ENCODE measurements at regions not wholly inside any gene's neighbourhood (a gene's known extent, or its start where the extent isn't known, plus 50 kb on each side); places are given as distances from the start of the nearest gene placed in this dataset.

DNA sequence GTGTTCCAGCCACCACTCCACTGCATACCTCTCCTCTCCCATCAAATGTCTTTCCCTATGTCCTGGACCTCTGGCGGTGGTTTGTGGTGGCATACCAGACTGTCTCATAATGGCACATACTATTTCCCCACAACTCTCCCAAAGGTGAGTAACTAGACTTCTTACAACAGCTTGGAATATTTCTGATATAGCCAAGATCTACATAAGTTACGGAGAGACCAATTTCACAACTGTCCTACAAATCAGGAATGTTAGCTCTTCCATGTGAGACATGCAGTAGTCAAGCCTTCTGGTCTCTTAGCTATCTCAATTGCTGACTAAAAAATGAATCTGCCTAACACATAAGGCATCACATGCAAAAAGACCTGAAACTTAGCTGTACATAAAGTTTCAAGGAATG is 588.9 kb downstream of the RNF144B start:
- TF ChIP-seq FOXA1 (IDR thresholded peaks at IDR 0.05) = no peak
- TF ChIP-seq ARNT (IDR thresholded peaks at IDR 0.05) = no peak
- no peak for TF ChIP-seq FOXM1 (IDR thresholded peaks at IDR 0.05; ENCODE audit: borderline replicate concordance)
- TF ChIP-seq SUZ12 (IDR thresholded peaks at IDR 0.05) = no peak
- TF ChIP-seq, protein P1, sequence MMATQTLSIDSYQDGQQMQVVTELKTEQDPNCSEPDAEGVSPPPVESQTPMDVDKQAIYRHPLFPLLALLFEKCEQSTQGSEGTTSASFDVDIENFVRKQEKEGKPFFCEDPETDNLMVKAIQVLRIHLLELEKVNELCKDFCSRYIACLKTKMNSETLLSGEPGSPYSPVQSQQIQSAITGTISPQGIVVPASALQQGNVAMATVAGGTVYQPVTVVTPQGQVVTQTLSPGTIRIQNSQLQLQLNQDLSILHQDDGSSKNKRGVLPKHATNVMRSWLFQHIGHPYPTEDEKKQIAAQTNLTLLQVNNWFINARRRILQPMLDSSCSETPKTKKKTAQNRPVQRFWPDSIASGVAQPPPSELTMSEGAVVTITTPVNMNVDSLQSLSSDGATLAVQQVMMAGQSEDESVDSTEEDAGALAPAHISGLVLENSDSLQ (IDR thresholded peaks at IDR 0.05) = no peak
- TF ChIP-seq SP1 (IDR thresholded peaks at IDR 0.05) = no peak
- TF ChIP-seq TARDBP (IDR thresholded peaks at IDR 0.05) = no peak
- no peak for TF ChIP-seq BHLHE40 (IDR thresholded peaks at IDR 0.05; ENCODE audit: borderline replicate concordance)
- no peak for TF ChIP-seq L3MBTL2 (conservative IDR thresholded peaks at IDR 0.05)
- no peak for TF ChIP-seq NFRKB (IDR thresholded peaks at IDR 0.05)
- no peak for TF ChIP-seq LEF1 (IDR thresholded peaks at IDR 0.05; ENCODE audit: borderline replicate concordance)
- no peak for TF ChIP-seq ZNF384 (IDR thresholded peaks at IDR 0.05)
- no peak for TF ChIP-seq FOXK2 (IDR thresholded peaks at IDR 0.05)
- TF ChIP-seq ELF4 (IDR thresholded peaks at IDR 0.05) = no peak
- TF ChIP-seq CTBP1 (IDR thresholded peaks at IDR 0.05; ENCODE audit: borderline replicate concordance) = no peak
- TF ChIP-seq HDGF (IDR thresholded peaks at IDR 0.05; ENCODE audit: borderline replicate concordance) = no peak
- ChIA-PET POLR2A (no interaction called here), CTCF (interaction anchor here (1.7 kb wide), 1 partner anchor 14 kb away, joined by 5 read pairs; no protein-coding TSS in a partner anchor)
- no peak for DNase-seq (ENCODE audit: extremely low spot score)

DNA sequence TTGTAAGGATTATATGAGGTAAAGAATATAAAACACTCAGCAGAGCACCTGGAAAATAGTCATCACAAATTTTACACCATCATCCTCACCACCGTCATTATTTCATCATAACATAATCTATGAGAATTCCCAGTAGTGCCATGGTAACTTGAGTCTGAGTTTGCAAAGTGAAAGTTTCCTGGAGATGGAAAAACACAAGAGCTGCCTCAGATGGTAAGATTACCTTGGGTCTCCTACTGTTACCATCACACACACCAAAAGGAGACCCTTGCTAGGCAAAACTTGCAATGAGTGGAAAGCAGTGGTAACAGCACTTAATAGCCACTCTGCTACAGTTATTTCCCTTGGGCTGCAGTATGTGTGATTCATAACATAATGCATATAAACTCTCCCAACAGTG is 589.8 kb downstream of the RNF144B start:
- CTCF ChIA-PET = interaction anchor here (1.7 kb wide), 1 partner anchor 13 kb away, joined by 5 read pairs; no protein-coding TSS in a partner anchor

DNA sequence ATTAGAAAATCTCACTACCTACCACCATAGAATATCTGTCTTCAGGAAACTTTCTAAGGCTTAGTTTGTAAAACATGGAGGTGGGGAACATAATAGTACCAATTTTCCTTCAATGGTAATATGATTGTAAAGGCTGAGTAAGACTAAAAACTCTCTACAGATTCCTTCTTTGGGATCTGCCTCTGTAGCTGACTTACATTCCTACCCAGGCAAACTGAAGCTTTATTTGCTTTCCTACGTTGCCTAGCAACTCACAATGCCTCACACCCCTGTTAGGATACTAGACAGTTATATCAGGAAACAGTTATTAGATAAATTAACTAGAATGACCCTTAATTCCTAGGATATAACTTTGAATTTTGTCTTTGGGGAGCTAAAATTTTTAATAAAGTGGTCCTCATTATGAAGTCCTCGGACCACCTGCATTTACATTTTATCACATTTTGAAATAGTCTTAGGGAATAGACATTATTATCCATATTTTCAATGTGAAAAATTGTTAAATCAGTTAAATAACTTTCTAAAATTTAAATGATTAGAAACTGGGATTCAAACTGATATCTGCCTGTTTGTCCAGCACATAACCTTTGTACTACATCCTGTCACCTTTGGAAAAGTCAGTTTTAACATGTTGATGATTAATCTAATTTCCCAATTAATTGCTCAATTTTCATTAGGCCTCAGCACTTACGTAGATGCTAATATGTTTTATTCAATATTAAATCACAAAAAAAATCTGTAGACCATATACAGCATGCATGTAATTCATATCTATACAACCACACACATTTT is 591.4 kb downstream of the RNF144B start:
- DNase-seq (ENCODE audit: extremely low spot score) = no peak
- ChIA-PET CTCF (no interaction called here), POLR2A (no interaction called here)

More for the DNA sequence above, 589.8 kb downstream of the RNF144B start:
- TF ChIP-seq L3MBTL2 (conservative IDR thresholded peaks at IDR 0.05) = no peak
- no peak for TF ChIP-seq FOXA1 (IDR thresholded peaks at IDR 0.05)
- no peak for TF ChIP-seq HDGF (IDR thresholded peaks at IDR 0.05; ENCODE audit: borderline replicate concordance)
- DNase-seq (ENCODE audit: extremely low spot score) = no peak
- POLR2A ChIA-PET = no interaction called here

DNA sequence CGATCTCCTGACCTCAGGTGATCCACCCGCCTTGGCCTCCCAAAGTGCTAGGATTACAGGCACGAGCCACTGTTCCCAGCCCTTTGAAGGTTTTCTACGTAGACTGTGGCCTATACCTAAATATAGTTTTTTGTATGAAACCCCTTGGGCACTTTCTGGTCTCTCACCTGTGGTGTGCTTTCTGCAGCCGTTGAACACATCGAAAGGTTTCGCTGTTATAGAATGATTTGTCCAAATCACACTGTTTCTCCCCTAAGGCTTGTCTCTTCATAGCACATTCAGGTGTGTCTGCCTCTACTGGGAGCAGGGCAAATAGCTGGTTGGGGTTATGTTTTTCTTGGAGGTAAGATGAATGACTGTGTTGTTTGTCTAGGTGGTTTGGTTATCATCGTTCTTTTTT is 597.9 kb downstream of the RNF144B start:
- POLR2A ChIA-PET = no interaction called here
- no peak for TF ChIP-seq FOXK2 (IDR thresholded peaks at IDR 0.05)
- TF ChIP-seq L3MBTL2 (conservative IDR thresholded peaks at IDR 0.05) = no peak
- TF ChIP-seq FOXA1 (IDR thresholded peaks at IDR 0.05) = no peak
- no peak for TF ChIP-seq TARDBP (IDR thresholded peaks at IDR 0.05)
- TF ChIP-seq ZNF384 (IDR thresholded peaks at IDR 0.05) = no peak
- TF ChIP-seq, protein P1 (IDR thresholded peaks at IDR 0.05) = no peak
- no peak for TF ChIP-seq FOXM1 (IDR thresholded peaks at IDR 0.05; ENCODE audit: borderline replicate concordance)
- no peak for TF ChIP-seq LEF1 (IDR thresholded peaks at IDR 0.05; ENCODE audit: borderline replicate concordance)
- TF ChIP-seq ARNT (IDR thresholded peaks at IDR 0.05) = no peak
- TF ChIP-seq BHLHE40 (IDR thresholded peaks at IDR 0.05; ENCODE audit: borderline replicate concordance) = no peak
- no peak for TF ChIP-seq CTBP1 (IDR thresholded peaks at IDR 0.05; ENCODE audit: borderline replicate concordance)
- TF ChIP-seq NFRKB (IDR thresholded peaks at IDR 0.05) = no peak
- CTCF ChIA-PET = interaction anchor here (0.6 kb wide), 2 partner anchors 14 to 606 kb away, joined by 4 to 5 read pairs; no protein-coding TSS in a partner anchor
- no peak for DNase-seq (ENCODE audit: extremely low spot score)

More for the DNA sequence above, 591.4 kb downstream of the RNF144B start:
- no peak for TF ChIP-seq CTBP1 (IDR thresholded peaks at IDR 0.05; ENCODE audit: borderline replicate concordance)
- TF ChIP-seq FOXA1 (IDR thresholded peaks at IDR 0.05) = no peak
- TF ChIP-seq HDGF (IDR thresholded peaks at IDR 0.05; ENCODE audit: borderline replicate concordance) = no peak
- no peak for TF ChIP-seq NFRKB (IDR thresholded peaks at IDR 0.05)
- no peak for TF ChIP-seq FOXK2 (IDR thresholded peaks at IDR 0.05)
- TF ChIP-seq BHLHE40 (IDR thresholded peaks at IDR 0.05; ENCODE audit: borderline replicate concordance) = no peak
- TF ChIP-seq ZNF384 (IDR thresholded peaks at IDR 0.05) = no peak
- TF ChIP-seq TARDBP (IDR thresholded peaks at IDR 0.05) = no peak
- TF ChIP-seq, protein P1 (IDR thresholded peaks at IDR 0.05) = no peak
- no peak for TF ChIP-seq ARNT (IDR thresholded peaks at IDR 0.05)
- no peak for TF ChIP-seq SUZ12 (IDR thresholded peaks at IDR 0.05)
- TF ChIP-seq LEF1 (IDR thresholded peaks at IDR 0.05; ENCODE audit: borderline replicate concordance) = no peak
- no peak for TF ChIP-seq FOXM1 (IDR thresholded peaks at IDR 0.05; ENCODE audit: borderline replicate concordance)
- no peak for TF ChIP-seq ELF4 (IDR thresholded peaks at IDR 0.05)
- no peak for TF ChIP-seq L3MBTL2 (conservative IDR thresholded peaks at IDR 0.05)
- no peak for TF ChIP-seq SP1 (IDR thresholded peaks at IDR 0.05)

DNA sequence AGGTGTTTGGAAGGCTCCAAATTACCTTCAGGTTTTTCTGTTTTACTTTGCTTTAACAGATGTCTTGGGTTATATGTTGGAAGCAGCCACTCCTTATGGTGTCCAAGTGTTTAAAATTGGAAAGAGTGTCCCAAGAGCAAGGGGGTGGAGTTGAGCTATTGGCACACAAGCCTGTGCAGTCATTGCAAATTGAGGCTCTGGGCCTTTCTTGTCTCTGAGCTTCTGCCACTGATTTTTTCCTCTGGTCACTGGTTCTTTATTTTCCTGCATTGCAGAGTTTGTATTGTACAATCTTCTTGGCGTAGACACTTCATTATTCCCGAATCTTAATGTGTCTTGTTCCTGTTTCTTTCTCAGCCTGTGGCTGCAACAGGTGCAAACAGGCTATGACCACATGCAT is 598.8 kb downstream of the RNF144B start:
- no peak for TF ChIP-seq LEF1 (IDR thresholded peaks at IDR 0.05; ENCODE audit: borderline replicate concordance)
- TF ChIP-seq ZNF384 (IDR thresholded peaks at IDR 0.05) = no peak
- no peak for TF ChIP-seq NFRKB (IDR thresholded peaks at IDR 0.05)
- no peak for TF ChIP-seq BHLHE40 (IDR thresholded peaks at IDR 0.05; ENCODE audit: borderline replicate concordance)
- TF ChIP-seq FOXA1 (IDR thresholded peaks at IDR 0.05) = no peak
- TF ChIP-seq L3MBTL2 (conservative IDR thresholded peaks at IDR 0.05) = no peak
- no peak for TF ChIP-seq ELF4 (IDR thresholded peaks at IDR 0.05)
- TF ChIP-seq HDGF (IDR thresholded peaks at IDR 0.05; ENCODE audit: borderline replicate concordance) = no peak
- CTCF ChIA-PET = no interaction called here
- no peak for DNase-seq (ENCODE audit: extremely low spot score)
- POLR2A ChIA-PET = no interaction called here

DNA sequence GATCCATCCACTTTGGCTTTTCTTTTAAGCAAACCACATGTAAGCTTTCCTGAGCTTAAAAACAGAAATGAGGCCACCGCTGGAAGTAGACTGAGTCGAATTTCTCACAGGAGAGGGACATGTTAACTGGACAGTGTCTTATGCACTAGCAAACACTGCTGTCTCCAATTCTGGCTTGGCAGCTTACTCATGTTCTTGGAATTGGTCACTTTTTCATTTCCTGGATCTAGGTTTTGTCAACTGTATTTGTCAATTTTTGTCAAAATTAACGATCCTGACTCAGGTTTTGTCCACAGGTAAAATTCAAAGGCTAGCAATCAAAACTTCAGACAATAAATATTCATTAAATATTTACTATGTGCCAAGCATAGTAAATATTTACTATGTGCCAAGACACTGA is 601.5 kb downstream of the RNF144B start:
- TF ChIP-seq ZNF384 (IDR thresholded peaks at IDR 0.05) (no peak), FOXK2 (IDR thresholded peaks at IDR 0.05) (no peak), L3MBTL2 (conservative IDR thresholded peaks at IDR 0.05) (no peak), FOXM1 (IDR thresholded peaks at IDR 0.05; ENCODE audit: borderline replicate concordance) (no peak), ELF4 (IDR thresholded peaks at IDR 0.05) (no peak), NFRKB (IDR thresholded peaks at IDR 0.05) (no peak), HDGF (IDR thresholded peaks at IDR 0.05; ENCODE audit: borderline replicate concordance) (no peak), BHLHE40 (IDR thresholded peaks at IDR 0.05; ENCODE audit: borderline replicate concordance) (no peak), FOXA1 (IDR thresholded peaks at IDR 0.05) (no peak), SUZ12 (IDR thresholded peaks at IDR 0.05) (no peak), ARNT (IDR thresholded peaks at IDR 0.05) (no peak), SP1 (IDR thresholded peaks at IDR 0.05) (no peak), TARDBP (IDR thresholded peaks at IDR 0.05) (no peak)
- TF ChIP-seq, protein P1 (IDR thresholded peaks at IDR 0.05) = no peak
- ChIA-PET CTCF (interaction anchor here (1.1 kb wide), 1 partner anchor 392 kb away, joined by 3 read pairs; no protein-coding TSS in a partner anchor), POLR2A (no interaction called here)
- DNase-seq (ENCODE audit: extremely low spot score) = no peak

Measured in HEK293T (cell line).